Suprapubic skin (tissue), 4 donors: ENCODE measurements at regions not wholly inside any gene's neighbourhood (a gene's known extent, or its start where the extent isn't known, plus 50 kb on each side); places are given as distances from the start of the nearest gene placed in this dataset.

Experiments
- EP300 ChIP-seq: sonication (generic); formaldehyde crosslinking; IDR thresholded peaks from one replicate; pipeline ENCODE4 v1.6.1; 2017; ENCODE audit warnings: antibody characterized with exemption
- POLR2AphosphoS5 ChIP-seq, 3 donors: sonication (generic); formaldehyde crosslinking; IDR thresholded peaks; one replicate each; pipeline ENCODE4 v1.6.1; 2017; ENCODE audit warnings: antibody characterized with exemption in 3 of 3
- TF ChIP-seq, protein P1 (sequence below), 2 donors: fragments of 200-600 bp in 1 of 2; fragments of 450-650 bp in 1 of 2; sonication (generic) in 1 of 2; IDR thresholded peaks; one replicate each; pipeline ENCODE4 v1.5.1; 2016 to 2019; ENCODE audit warnings: antibody characterized with exemption in 2 of 2, mild to moderate bottlenecking in 1 of 2, moderate library complexity in 1 of 2

- TF ChIP-seq, protein P1, sequence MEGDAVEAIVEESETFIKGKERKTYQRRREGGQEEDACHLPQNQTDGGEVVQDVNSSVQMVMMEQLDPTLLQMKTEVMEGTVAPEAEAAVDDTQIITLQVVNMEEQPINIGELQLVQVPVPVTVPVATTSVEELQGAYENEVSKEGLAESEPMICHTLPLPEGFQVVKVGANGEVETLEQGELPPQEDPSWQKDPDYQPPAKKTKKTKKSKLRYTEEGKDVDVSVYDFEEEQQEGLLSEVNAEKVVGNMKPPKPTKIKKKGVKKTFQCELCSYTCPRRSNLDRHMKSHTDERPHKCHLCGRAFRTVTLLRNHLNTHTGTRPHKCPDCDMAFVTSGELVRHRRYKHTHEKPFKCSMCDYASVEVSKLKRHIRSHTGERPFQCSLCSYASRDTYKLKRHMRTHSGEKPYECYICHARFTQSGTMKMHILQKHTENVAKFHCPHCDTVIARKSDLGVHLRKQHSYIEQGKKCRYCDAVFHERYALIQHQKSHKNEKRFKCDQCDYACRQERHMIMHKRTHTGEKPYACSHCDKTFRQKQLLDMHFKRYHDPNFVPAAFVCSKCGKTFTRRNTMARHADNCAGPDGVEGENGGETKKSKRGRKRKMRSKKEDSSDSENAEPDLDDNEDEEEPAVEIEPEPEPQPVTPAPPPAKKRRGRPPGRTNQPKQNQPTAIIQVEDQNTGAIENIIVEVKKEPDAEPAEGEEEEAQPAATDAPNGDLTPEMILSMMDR (IDR thresholded peaks at IDR 0.05), result no peak
- TF ChIP-seq POLR2AphosphoS5 (IDR thresholded peaks at IDR 0.05) (no peak), EP300 (no peak)
Observed at GRCh38 chr3:194880940-194881925, 195.6 kb downstream of the FAM43A start.
